ENCODE measurements at regions not wholly inside any gene's neighbourhood (a gene's known extent, or its start where the extent isn't known, plus 50 kb on each side); places are given as distances from the start of the nearest gene placed in this dataset.
"Not testable (repeated sequence)": the region's sequence is repeated elsewhere in the genome, so short reads cannot be mapped to it uniquely, and the experiment has no call there.

DNA sequence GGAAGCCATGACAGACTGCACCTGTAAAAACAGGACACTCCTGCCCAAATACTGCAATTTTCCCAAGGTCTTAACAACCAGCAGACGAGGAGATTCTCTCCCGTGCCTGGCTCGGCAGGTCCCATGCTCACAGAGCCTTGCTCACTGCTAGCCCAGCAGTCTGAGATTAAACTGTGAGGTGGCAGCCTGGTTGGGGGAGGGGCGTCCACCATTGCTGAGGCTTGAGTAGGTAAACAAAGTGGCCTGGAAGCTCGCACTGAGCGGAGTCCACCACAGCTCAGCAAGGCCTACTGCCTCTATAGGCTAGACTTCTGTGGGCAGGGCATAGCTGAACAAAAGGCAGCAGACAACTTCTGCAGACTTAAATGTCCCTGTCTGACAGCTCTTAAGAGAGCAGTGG is 80.3 kb downstream of the ANXA5 start:
- Histone ChIP-seq H3K4me2 (ENCODE audit: low read depth, low read length) (peak overlapping the region; percentile 83), H3K4me3 (replicated peaks in 1 of 3; ENCODE audit: insufficient read depth in 1 of 3, low read depth in 2 of 3, low read length in 3 of 3) (peak overlapping the region; percentile 39 to 58 (median 42); a peak in 5 of 6 replicates), H3K4me1 (ENCODE audit: insufficient read depth, low read length) (peaks cover 13% of the 10 kb centered on the region)
- DNase-seq (ENCODE audit: low spot score) (peak; percentile 23), ATAC-seq (peak; percentile 86)
- H3K36me3 ChIP-seq (replicated peaks in 1 of 2; ENCODE audit: control insufficient read depth in 1 of 2, insufficient read depth in 2 of 2, low read length in 2 of 2); FAIRE-seq; BruUV-seq (replicated peaks); H3K79me2 ChIP-seq (ENCODE audit: insufficient read depth, low read length); CTCF ChIA-PET (ENCODE audit: low intra/inter-chr PET ratio, low total read pairs); H2AFZ ChIP-seq (ENCODE audit: low read length); H3K9ac ChIP-seq (ENCODE audit: insufficient read depth, low read depth, low read length); H3K9me3 ChIP-seq (ENCODE audit: low read length); in situ Hi-C loops (cut with HindIII; ENCODE audit: extremely low pct_ligation_motif_present, low pct_unique_long_range_greater_than_20kb); intact Hi-C loops (cut with micrococcal nuclease; ENCODE audit: unreplicated experiment); H3K27ac ChIP-seq (ENCODE audit: extremely low read length, insufficient read depth, low read length); H4K20me1 ChIP-seq (ENCODE audit: insufficient read depth, low read length); H3K27me3 ChIP-seq (ENCODE audit: control insufficient read depth in 1 of 2, insufficient read depth in 2 of 2, low read length in 2 of 2); TF ChIP-seq FOXA1 (IDR thresholded peaks at IDR 0.05): not testable (repeated sequence)
- POLR2A ChIA-PET: interaction anchor here (0.6 kb wide), 1 partner anchor 26 kb away, joined by 4 read pairs; no protein-coding TSS in a partner anchor
- WGBS (ENCODE audit: low lambda C conversion rate): 0% methylated on average over 1 of the region's 6 CpGs
- TF ChIP-seq KDM3A (CRISPR knock-in tag; IDR thresholded peaks at IDR 0.05; ENCODE audit: low read depth) (0 out of 2 replicates have a peak, but pooled peaks have one; percentile 34), WIZ (CRISPR knock-in tag; IDR thresholded peaks at IDR 0.05) (peak; percentile 43; the same call in 1 of the 2 replicates), ZMYM4 (CRISPR knock-in tag; IDR thresholded peaks at IDR 0.05) (peak; percentile 49; the same call in 1 of the 2 replicates), DMAP1 (CRISPR knock-in tag; IDR thresholded peaks at IDR 0.05) (peak; percentile 26; the same call in 1 of the 2 replicates), ZNF501 (CRISPR knock-in tag; IDR thresholded peaks at IDR 0.05) (peak; percentile 36; the same call in 1 of the 2 replicates), POGZ (CRISPR knock-in tag; IDR thresholded peaks at IDR 0.05) (0 out of 2 replicates have a peak, but pooled peaks have one; percentile 23), ZFX (CRISPR knock-in tag; IDR thresholded peaks at IDR 0.05; ENCODE audit: low read depth) (peak; percentile 64; the same call in 1 of the 2 replicates), GATAD2A (CRISPR knock-in tag; IDR thresholded peaks at IDR 0.05) (0 out of 2 replicates have a peak, but pooled peaks have one; percentile 18), GABPB1 (CRISPR knock-in tag; IDR thresholded peaks at IDR 0.05) (0 out of 2 replicates have a peak, but pooled peaks have one; percentile 39), FOXA1 (CRISPR knock-in tag; IDR thresholded peaks at IDR 0.05) (peak; percentile 58; the same call in 1 of the 2 replicates)
- TF ChIP-seq, protein P1, sequence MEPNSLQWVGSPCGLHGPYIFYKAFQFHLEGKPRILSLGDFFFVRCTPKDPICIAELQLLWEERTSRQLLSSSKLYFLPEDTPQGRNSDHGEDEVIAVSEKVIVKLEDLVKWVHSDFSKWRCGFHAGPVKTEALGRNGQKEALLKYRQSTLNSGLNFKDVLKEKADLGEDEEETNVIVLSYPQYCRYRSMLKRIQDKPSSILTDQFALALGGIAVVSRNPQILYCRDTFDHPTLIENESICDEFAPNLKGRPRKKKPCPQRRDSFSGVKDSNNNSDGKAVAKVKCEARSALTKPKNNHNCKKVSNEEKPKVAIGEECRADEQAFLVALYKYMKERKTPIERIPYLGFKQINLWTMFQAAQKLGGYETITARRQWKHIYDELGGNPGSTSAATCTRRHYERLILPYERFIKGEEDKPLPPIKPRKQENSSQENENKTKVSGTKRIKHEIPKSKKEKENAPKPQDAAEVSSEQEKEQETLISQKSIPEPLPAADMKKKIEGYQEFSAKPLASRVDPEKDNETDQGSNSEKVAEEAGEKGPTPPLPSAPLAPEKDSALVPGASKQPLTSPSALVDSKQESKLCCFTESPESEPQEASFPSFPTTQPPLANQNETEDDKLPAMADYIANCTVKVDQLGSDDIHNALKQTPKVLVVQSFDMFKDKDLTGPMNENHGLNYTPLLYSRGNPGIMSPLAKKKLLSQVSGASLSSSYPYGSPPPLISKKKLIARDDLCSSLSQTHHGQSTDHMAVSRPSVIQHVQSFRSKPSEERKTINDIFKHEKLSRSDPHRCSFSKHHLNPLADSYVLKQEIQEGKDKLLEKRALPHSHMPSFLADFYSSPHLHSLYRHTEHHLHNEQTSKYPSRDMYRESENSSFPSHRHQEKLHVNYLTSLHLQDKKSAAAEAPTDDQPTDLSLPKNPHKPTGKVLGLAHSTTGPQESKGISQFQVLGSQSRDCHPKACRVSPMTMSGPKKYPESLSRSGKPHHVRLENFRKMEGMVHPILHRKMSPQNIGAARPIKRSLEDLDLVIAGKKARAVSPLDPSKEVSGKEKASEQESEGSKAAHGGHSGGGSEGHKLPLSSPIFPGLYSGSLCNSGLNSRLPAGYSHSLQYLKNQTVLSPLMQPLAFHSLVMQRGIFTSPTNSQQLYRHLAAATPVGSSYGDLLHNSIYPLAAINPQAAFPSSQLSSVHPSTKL (CRISPR knock-in tag; IDR thresholded peaks at IDR 0.05): peak; percentile 26; the same call in 1 of the 2 replicates
- TF ChIP-seq, protein P2, sequence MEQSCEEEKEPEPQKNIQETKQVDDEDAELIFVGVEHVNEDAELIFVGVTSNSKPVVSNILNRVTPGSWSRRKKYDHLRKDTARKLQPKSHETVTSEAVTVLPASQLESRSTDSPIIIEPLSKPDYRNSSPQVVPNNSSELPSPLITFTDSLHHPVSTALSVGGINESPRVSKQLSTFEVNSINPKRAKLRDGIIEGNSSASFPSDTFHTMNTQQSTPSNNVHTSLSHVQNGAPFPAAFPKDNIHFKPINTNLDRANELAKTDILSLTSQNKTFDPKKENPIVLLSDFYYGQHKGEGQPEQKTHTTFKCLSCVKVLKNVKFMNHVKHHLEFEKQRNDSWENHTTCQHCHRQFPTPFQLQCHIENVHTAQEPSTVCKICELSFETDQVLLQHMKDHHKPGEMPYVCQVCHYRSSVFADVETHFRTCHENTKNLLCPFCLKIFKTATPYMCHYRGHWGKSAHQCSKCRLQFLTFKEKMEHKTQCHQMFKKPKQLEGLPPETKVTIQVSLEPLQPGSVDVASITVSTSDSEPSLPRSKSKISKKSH (CRISPR knock-in tag; IDR thresholded peaks at IDR 0.05; ENCODE audit: borderline replicate concordance): 0 out of 2 replicates have a peak, but pooled peaks have one; percentile 22
- TF ChIP-seq, protein P3, sequence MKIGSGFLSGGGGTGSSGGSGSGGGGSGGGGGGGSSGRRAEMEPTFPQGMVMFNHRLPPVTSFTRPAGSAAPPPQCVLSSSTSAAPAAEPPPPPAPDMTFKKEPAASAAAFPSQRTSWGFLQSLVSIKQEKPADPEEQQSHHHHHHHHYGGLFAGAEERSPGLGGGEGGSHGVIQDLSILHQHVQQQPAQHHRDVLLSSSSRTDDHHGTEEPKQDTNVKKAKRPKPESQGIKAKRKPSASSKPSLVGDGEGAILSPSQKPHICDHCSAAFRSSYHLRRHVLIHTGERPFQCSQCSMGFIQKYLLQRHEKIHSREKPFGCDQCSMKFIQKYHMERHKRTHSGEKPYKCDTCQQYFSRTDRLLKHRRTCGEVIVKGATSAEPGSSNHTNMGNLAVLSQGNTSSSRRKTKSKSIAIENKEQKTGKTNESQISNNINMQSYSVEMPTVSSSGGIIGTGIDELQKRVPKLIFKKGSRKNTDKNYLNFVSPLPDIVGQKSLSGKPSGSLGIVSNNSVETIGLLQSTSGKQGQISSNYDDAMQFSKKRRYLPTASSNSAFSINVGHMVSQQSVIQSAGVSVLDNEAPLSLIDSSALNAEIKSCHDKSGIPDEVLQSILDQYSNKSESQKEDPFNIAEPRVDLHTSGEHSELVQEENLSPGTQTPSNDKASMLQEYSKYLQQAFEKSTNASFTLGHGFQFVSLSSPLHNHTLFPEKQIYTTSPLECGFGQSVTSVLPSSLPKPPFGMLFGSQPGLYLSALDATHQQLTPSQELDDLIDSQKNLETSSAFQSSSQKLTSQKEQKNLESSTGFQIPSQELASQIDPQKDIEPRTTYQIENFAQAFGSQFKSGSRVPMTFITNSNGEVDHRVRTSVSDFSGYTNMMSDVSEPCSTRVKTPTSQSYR (CRISPR knock-in tag; IDR thresholded peaks at IDR 0.05; ENCODE audit: borderline replicate concordance): peak; percentile 97
- TF ChIP-seq, protein P4, sequence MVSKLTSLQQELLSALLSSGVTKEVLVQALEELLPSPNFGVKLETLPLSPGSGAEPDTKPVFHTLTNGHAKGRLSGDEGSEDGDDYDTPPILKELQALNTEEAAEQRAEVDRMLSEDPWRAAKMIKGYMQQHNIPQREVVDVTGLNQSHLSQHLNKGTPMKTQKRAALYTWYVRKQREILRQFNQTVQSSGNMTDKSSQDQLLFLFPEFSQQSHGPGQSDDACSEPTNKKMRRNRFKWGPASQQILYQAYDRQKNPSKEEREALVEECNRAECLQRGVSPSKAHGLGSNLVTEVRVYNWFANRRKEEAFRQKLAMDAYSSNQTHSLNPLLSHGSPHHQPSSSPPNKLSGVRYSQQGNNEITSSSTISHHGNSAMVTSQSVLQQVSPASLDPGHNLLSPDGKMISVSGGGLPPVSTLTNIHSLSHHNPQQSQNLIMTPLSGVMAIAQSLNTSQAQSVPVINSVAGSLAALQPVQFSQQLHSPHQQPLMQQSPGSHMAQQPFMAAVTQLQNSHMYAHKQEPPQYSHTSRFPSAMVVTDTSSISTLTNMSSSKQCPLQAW (CRISPR knock-in tag; IDR thresholded peaks at IDR 0.05): peak; percentile 30; the same call in 1 of the 2 replicates
